ENCODE measurements at regions not wholly inside any gene's neighbourhood (a gene's known extent, or its start where the extent isn't known, plus 50 kb on each side); places are given as distances from the start of the nearest gene placed in this dataset.

DNA sequence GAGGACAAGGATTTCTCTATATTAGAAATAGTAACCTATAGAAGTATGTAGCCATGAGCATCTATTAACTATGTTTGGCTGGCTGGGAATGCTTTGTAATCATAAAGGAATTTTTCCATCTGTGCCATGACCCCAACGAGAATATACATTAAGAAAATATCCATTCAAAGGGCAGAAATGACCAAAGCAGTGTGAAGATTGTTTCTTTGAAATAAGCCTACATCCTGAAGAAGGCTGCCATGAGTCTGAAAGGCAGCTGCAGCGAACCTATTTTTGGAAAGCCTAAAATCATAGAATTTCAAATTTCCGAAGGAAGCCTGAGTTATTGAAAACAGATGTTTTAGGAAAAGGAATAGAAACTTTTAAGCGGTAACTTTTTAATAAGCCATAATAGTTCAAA lies 244.2 kb upstream of the FOXK1 start:
- H3K9me3 ChIP-seq (ENCODE audit: severe bottlenecking), result no peaks in the 10 kb centered on the region
- DNase-seq, result no peak
- H3K4me3 ChIP-seq (ENCODE audit: low read depth, low read length), result no peak overlapping the region
- no peaks in the 10 kb centered on the region for H3K27me3 ChIP-seq (ENCODE audit: insufficient read depth, low read depth, severe bottlenecking)
- TF ChIP-seq, protein P1, sequence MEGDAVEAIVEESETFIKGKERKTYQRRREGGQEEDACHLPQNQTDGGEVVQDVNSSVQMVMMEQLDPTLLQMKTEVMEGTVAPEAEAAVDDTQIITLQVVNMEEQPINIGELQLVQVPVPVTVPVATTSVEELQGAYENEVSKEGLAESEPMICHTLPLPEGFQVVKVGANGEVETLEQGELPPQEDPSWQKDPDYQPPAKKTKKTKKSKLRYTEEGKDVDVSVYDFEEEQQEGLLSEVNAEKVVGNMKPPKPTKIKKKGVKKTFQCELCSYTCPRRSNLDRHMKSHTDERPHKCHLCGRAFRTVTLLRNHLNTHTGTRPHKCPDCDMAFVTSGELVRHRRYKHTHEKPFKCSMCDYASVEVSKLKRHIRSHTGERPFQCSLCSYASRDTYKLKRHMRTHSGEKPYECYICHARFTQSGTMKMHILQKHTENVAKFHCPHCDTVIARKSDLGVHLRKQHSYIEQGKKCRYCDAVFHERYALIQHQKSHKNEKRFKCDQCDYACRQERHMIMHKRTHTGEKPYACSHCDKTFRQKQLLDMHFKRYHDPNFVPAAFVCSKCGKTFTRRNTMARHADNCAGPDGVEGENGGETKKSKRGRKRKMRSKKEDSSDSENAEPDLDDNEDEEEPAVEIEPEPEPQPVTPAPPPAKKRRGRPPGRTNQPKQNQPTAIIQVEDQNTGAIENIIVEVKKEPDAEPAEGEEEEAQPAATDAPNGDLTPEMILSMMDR (IDR thresholded peaks at IDR 0.05; ENCODE audit: low read depth, low read length), result no peak
- no peaks in the 10 kb centered on the region for H3K36me3 ChIP-seq
- no peak overlapping the region for H3K27ac ChIP-seq

DNA sequence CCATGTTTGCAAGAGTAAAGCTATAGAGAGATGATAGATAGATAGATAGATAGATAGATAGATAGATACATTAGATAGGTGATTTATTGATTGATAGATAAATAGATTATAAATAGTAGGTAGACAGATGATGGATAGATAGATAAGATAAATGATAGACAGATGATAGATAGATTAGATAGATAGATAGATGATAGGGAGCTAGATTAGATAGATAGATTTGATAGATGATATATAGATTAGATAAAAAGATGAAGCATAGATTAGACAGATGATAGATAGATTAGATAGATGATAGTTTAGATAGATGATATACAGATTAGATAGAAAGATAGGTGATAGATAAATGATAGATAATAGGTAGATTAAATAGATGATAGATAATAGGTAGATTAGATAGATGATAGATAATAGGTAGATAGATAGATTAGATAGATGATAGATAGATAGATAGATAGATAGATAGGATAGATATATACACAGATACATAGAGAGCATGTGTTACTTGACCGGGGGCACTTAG lies 243.3 kb upstream of the FOXK1 start:
- Histone ChIP-seq H3K36me3 (no peaks in the 10 kb centered on the region), H3K9me3 (ENCODE audit: severe bottlenecking) (no peaks in the 10 kb centered on the region), H3K4me3 (ENCODE audit: low read depth, low read length) (no peak overlapping the region), H3K27ac (no peak overlapping the region), H3K27me3 (ENCODE audit: insufficient read depth, low read depth, severe bottlenecking) (no peaks in the 10 kb centered on the region)
- DNase-seq, result no peak
- TF ChIP-seq, protein P1 (IDR thresholded peaks at IDR 0.05; ENCODE audit: low read depth, low read length), result no peak

DNA sequence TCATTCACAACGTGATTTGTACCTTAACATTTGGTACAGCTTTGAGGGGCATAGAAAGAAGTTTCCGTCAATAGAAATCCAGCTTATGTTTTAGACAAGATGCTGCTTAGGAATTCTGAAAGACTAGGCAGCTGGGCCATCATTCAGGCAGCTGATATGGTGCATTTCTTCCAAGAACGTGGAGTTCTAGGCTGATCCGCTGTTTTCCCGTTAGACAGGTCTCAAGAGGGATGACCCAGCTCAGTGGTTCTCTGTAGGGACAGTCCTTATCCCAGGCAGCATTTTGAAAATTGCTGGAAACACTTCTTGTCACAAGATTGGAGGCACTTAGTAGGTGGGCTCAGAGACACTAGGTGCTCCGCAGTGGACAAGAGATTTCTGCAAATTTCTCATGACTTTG lies 242.7 kb upstream of the FOXK1 start:
- H3K9me3 ChIP-seq (ENCODE audit: severe bottlenecking), result no peaks in the 10 kb centered on the region
- H3K27ac ChIP-seq, result no peak overlapping the region

DNA sequence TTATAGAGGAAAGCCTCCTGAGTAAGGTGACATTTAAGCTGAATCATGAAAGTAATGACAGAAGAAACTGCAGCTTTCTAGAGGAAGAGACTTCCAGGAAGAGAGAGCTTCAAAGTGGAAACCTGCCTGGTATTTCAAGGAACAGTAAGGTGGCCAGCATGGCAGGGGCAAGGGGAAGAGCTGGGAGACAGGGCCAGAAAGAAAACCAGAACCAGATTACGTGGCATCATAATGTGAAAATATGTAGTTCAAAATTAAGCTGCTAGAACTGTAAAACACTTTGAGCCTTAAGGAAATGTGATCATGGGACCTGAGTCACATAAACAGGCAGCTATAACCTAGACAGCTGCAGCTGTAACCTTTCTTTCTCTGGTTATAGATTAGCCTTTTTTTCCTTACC lies 238.0 kb upstream of the FOXK1 start:
- Histone ChIP-seq H3K27ac (no peak overlapping the region), H3K9me3 (ENCODE audit: severe bottlenecking) (no peaks in the 10 kb centered on the region), H3K4me3 (ENCODE audit: low read depth, low read length) (no peak overlapping the region), H3K36me3 (no peaks in the 10 kb centered on the region), H3K27me3 (ENCODE audit: insufficient read depth, low read depth, severe bottlenecking) (no peaks in the 10 kb centered on the region)
- DNase-seq, result no peak
- TF ChIP-seq, protein P1 (IDR thresholded peaks at IDR 0.05; ENCODE audit: low read depth, low read length), result no peak

More for the DNA sequence above, 242.7 kb upstream of the FOXK1 start:
- Histone ChIP-seq H3K27me3 (ENCODE audit: insufficient read depth, low read depth, severe bottlenecking) (no peaks in the 10 kb centered on the region), H3K36me3 (no peaks in the 10 kb centered on the region), H3K4me3 (ENCODE audit: low read depth, low read length) (no peak overlapping the region)
- no peak for DNase-seq
- TF ChIP-seq, protein P1 (IDR thresholded peaks at IDR 0.05; ENCODE audit: low read depth, low read length), result no peak

DNA sequence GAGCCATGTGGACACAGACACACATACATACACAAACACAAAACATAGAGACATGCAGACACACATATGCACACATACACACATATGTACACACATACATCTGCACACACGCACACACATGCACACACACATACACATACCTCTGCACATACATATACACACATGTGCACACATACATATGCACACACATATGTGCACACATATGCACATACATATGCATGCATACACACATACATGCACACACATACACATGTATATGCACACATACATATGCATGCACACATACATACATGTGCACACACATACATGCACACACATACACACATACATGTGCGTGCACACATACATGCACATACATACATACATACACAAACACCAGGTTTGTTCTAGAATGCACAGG lies 236.3 kb upstream of the FOXK1 start:
- TF ChIP-seq, protein P1 (IDR thresholded peaks at IDR 0.05; ENCODE audit: low read depth, low read length), result no peak
- Histone ChIP-seq H3K4me3 (ENCODE audit: low read depth, low read length) (no peak overlapping the region), H3K27ac (no peak overlapping the region), H3K9me3 (ENCODE audit: severe bottlenecking) (no peaks in the 10 kb centered on the region), H3K36me3 (no peaks in the 10 kb centered on the region), H3K27me3 (ENCODE audit: insufficient read depth, low read depth, severe bottlenecking) (no peaks in the 10 kb centered on the region)
- no peak for DNase-seq

DNA sequence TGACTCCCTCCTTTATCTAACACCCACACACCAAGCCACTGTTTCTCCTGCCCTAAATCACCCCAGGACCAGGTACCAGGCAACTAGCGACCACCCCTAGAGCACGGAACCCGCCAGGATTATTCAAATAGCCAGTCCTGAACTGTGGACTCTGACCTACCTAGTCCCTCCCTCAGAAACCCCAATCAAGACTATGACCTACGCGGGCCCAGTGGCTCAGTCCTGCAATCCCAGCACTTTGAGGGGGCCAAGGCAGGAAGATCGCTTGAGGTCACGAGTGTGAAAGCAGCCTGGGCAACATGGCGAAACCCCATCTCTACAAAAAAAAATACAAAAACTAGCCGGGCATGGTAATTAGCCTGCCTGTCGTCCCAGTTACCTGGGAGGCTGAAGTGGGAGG lies 232.8 kb upstream of the FOXK1 start:
- no peak overlapping the region for H3K4me3 ChIP-seq (ENCODE audit: low read depth, low read length)
- TF ChIP-seq, protein P1 (IDR thresholded peaks at IDR 0.05; ENCODE audit: low read depth, low read length), result no peak
- no peak overlapping the region for H3K27ac ChIP-seq
- no peaks in the 10 kb centered on the region for H3K27me3 ChIP-seq (ENCODE audit: insufficient read depth, low read depth, severe bottlenecking)
- no peak for DNase-seq
- no peaks in the 10 kb centered on the region for H3K36me3 ChIP-seq
- no peaks in the 10 kb centered on the region for H3K9me3 ChIP-seq (ENCODE audit: severe bottlenecking)
